ENCODE measurements at regions not wholly inside any gene's neighbourhood (a gene's known extent, or its start where the extent isn't known, plus 50 kb on each side); places are given as distances from the start of the nearest gene placed in this dataset.
A peak's percentile ranks its signal among the peaks of the same experiment; 100 is the strongest.

GRCh38 chr2:120626566-120626965 lies 109.1 kb upstream of the GLI2 start:
- Histone ChIP-seq H3K9me3 (ENCODE audit: low read length) (peaks cover 3% of the 10 kb centered on the region; the same call in 1 of the 2 replicates), H3K4me3 (replicated peaks in 1 of 3; ENCODE audit: insufficient read depth in 1 of 3, low read depth in 2 of 3, low read length in 3 of 3) (no peak overlapping the region), H3K36me3 (replicated peaks in 1 of 2; ENCODE audit: control insufficient read depth in 1 of 2, insufficient read depth in 2 of 2, low read length in 2 of 2) (no peaks in the 10 kb centered on the region), H2AFZ (ENCODE audit: low read length) (no peak overlapping the region), H3K9ac (ENCODE audit: insufficient read depth, low read depth, low read length) (no peak overlapping the region), H3K27ac (ENCODE audit: extremely low read length, insufficient read depth, low read length) (no peak overlapping the region), H3K4me2 (ENCODE audit: low read depth, low read length) (no peak overlapping the region), H3K27me3 (ENCODE audit: control insufficient read depth in 1 of 2, insufficient read depth in 2 of 2, low read length in 2 of 2) (peaks cover 6 to 42% of the 10 kb centered on the region in 2 experiments), H3K4me1 (ENCODE audit: insufficient read depth, low read length) (peaks cover 20% of the 10 kb centered on the region), H4K20me1 (ENCODE audit: insufficient read depth, low read length) (no peaks in the 10 kb centered on the region), H3K79me2 (ENCODE audit: insufficient read depth, low read length) (no peaks in the 10 kb centered on the region)
- in situ Hi-C loops (cut with HindIII; ENCODE audit: extremely low pct_ligation_motif_present, low pct_unique_long_range_greater_than_20kb), result no loop called here
- no peak for FAIRE-seq
- ChIA-PET POLR2A (no interaction called here), CTCF (ENCODE audit: low intra/inter-chr PET ratio, low total read pairs) (no interaction called here)
- no TSS peak for BruUV-seq (replicated peaks)
- WGBS (ENCODE audit: low lambda C conversion rate), result 32% methylated on average over 6 of the region's 6 CpGs
- intact Hi-C loops (cut with micrococcal nuclease; ENCODE audit: unreplicated experiment), result no loop called here
- no peak for DNase-seq (ENCODE audit: low spot score)
- no peak for ATAC-seq
- no peak for TF ChIP-seq ZNF354B (CRISPR knock-in tag; IDR thresholded peaks at IDR 0.05)

GRCh38 chr2:120628248-120628647 lies 107.4 kb upstream of the GLI2 start:
- no peak for TF ChIP-seq SMAD1 (CRISPR knock-in tag; IDR thresholded peaks at IDR 0.05; ENCODE audit: borderline replicate concordance, low read depth)
- no peak for TF ChIP-seq ZNF556 (CRISPR knock-in tag; IDR thresholded peaks at IDR 0.05; ENCODE audit: borderline replicate concordance)
- TF ChIP-seq ZNF343 (CRISPR knock-in tag; IDR thresholded peaks at IDR 0.05), result peak; percentile 97
- no peak for TF ChIP-seq ZNF746 (CRISPR knock-in tag; IDR thresholded peaks at IDR 0.05)
- no peak for TF ChIP-seq ZNF460 (CRISPR knock-in tag; IDR thresholded peaks at IDR 0.05; ENCODE audit: borderline replicate concordance)
- TF ChIP-seq YEATS2 (CRISPR knock-in tag; IDR thresholded peaks at IDR 0.05; ENCODE audit: borderline replicate concordance), result no peak
- no peak for TF ChIP-seq ZBTB8A (CRISPR knock-in tag; IDR thresholded peaks at IDR 0.05; ENCODE audit: borderline replicate concordance, low read depth)
- Histone ChIP-seq H4K20me1 (ENCODE audit: insufficient read depth, low read length) (no peaks in the 10 kb centered on the region), H3K4me3 (replicated peaks in 1 of 3; ENCODE audit: insufficient read depth in 1 of 3, low read depth in 2 of 3, low read length in 3 of 3) (no peak overlapping the region), H3K9me3 (ENCODE audit: low read length) (peaks cover 3% of the 10 kb centered on the region; the same call in 1 of the 2 replicates), H3K36me3 (replicated peaks in 1 of 2; ENCODE audit: control insufficient read depth in 1 of 2, insufficient read depth in 2 of 2, low read length in 2 of 2) (no peaks in the 10 kb centered on the region), H3K79me2 (ENCODE audit: insufficient read depth, low read length) (no peaks in the 10 kb centered on the region), H3K4me2 (ENCODE audit: low read depth, low read length) (no peak overlapping the region), H2AFZ (ENCODE audit: low read length) (no peak overlapping the region), H3K4me1 (ENCODE audit: insufficient read depth, low read length) (peaks cover 34% of the 10 kb centered on the region), H3K27ac (ENCODE audit: extremely low read length, insufficient read depth, low read length) (no peak overlapping the region), H3K27me3 (ENCODE audit: control insufficient read depth in 1 of 2, insufficient read depth in 2 of 2, low read length in 2 of 2) (peaks cover 6 to 51% of the 10 kb centered on the region in 2 experiments), H3K9ac (ENCODE audit: insufficient read depth, low read depth, low read length) (no peak overlapping the region)
- in situ Hi-C loops (cut with HindIII; ENCODE audit: extremely low pct_ligation_motif_present, low pct_unique_long_range_greater_than_20kb), result no loop called here
- POLR2A ChIA-PET, result no interaction called here
- BruUV-seq (replicated peaks), result no TSS peak
- intact Hi-C loops (cut with micrococcal nuclease; ENCODE audit: unreplicated experiment), result no loop called here
- FAIRE-seq (no peak), ATAC-seq (no peak), DNase-seq (ENCODE audit: low spot score) (no peak)
- CTCF ChIA-PET (ENCODE audit: low intra/inter-chr PET ratio, low total read pairs), result no interaction called here
- 21% methylated on average over 3 of the region's 3 CpGs for WGBS (ENCODE audit: low lambda C conversion rate)
